ENCODE measurements at regions not wholly inside any gene's neighbourhood (a gene's known extent, or its start where the extent isn't known, plus 50 kb on each side); places are given as distances from the start of the nearest gene placed in this dataset.

DNA sequence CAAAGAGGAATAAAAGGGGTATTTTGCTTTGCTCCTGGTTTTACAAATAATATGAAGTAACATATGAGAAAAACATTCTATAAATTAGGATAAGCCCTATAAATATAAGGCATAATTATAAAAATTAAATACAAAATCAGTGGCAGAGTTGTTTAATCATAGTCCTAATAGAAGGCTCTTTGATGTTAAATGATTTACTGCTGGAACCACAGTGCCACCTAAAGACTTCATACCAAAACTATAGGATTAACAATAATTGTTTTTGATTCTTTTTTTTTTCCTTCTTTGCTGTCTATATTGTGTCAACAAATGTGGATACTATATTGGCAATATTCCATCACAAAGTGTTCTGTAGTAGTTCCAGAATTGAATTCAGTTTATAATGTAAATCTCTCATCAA is 837.7 kb upstream of the SLC39A10 start:
- Histone ChIP-seq H3K9ac (ENCODE audit: low read length) (no peak overlapping the region), H3K4me1 (ENCODE audit: control insufficient read depth in 2 of 2, insufficient read depth in 2 of 2, low read length in 2 of 2) (no peaks in the 10 kb centered on the region), H3K79me2 (ENCODE audit: control insufficient read depth, insufficient read depth, low read length) (no peaks in the 10 kb centered on the region), H3K4me2 (replicated peaks; ENCODE audit: low read depth, low read length, poor library complexity, severe bottlenecking) (no peak overlapping the region), H3K27me3 (replicated peaks in 1 of 4; ENCODE audit: control extremely low read depth in 1 of 4, control insufficient read depth in 3 of 4, insufficient read depth in 4 of 4, low read length in 3 of 4) (no peaks in the 10 kb centered on the region), H2AFZ (ENCODE audit: insufficient read depth, low read depth, low read length, poor library complexity, severe bottlenecking) (no peak overlapping the region), H3K9me3 (ENCODE audit: control extremely low read depth in 1 of 3, control insufficient read depth in 2 of 3, insufficient read depth in 1 of 3, low read length in 2 of 3) (no peaks in the 10 kb centered on the region), H3K4me3 (ENCODE audit: control extremely low read depth in 1 of 5, extremely low read depth in 1 of 5, insufficient read depth in 1 of 5, low read depth in 2 of 5, low read length in 4 of 5) (no peak overlapping the region), H3K27ac (ENCODE audit: low read length in 2 of 2) (no peak overlapping the region), H4K20me1 (ENCODE audit: control insufficient read depth, insufficient read depth, low read length, poor library complexity, severe bottlenecking) (no peaks in the 10 kb centered on the region), H3K36me3 (replicated peaks in 1 of 2; ENCODE audit: control extremely low read depth in 1 of 2, control insufficient read depth in 1 of 2, extremely low read depth in 1 of 2, insufficient read depth in 2 of 2, low read length in 1 of 2) (no peaks in the 10 kb centered on the region)
- TF ChIP-seq EZH2 (IDR thresholded peaks at IDR 0.05; ENCODE audit: borderline replicate concordance, insufficient read depth, low read depth, low read length, poor library complexity, severe bottlenecking) (no peak), CTCF (IDR thresholded peaks at IDR 0.05) (no peak)
- Mint-ChIP-seq H3K9me3 (ENCODE audit: insufficient read depth) (no peaks in the 10 kb centered on the region), H3K4me3 (no peak overlapping the region), H3K4me1 (no peaks in the 10 kb centered on the region), H3K27ac (no peak overlapping the region), H3K27me3 (no peaks in the 10 kb centered on the region)
- POLR2A ChIA-PET: no interaction called here
- ATAC-seq (ENCODE audit: low read depth): no peak
- CTCF ChIA-PET: no interaction called here
- DNase-seq: no peak
- intact Hi-C loops (cut with micrococcal nuclease): no loop called here

- TF ChIP-seq EZH2 (IDR thresholded peaks at IDR 0.05; ENCODE audit: borderline replicate concordance, insufficient read depth, low read depth, low read length, poor library complexity, severe bottlenecking): no peak
- no peak for TF ChIP-seq CTCF (IDR thresholded peaks at IDR 0.05)
- no peaks in the 10 kb centered on the region for H3K79me2 ChIP-seq (ENCODE audit: control insufficient read depth, insufficient read depth, low read length)
- H3K27me3 ChIP-seq (replicated peaks in 1 of 4; ENCODE audit: control extremely low read depth in 1 of 4, control insufficient read depth in 3 of 4, insufficient read depth in 4 of 4, low read length in 3 of 4): no peaks in the 10 kb centered on the region
- intact Hi-C loops (cut with micrococcal nuclease): no loop called here
- ChIA-PET POLR2A (no interaction called here), CTCF (no interaction called here)
- H3K4me3 Mint-ChIP-seq: no peak overlapping the region
- H3K9me3 ChIP-seq (ENCODE audit: control extremely low read depth in 1 of 3, control insufficient read depth in 2 of 3, insufficient read depth in 1 of 3, low read length in 2 of 3): no peaks in the 10 kb centered on the region
- DNase-seq (no peak), ATAC-seq (ENCODE audit: low read depth) (no peak)
- no peaks in the 10 kb centered on the region for H3K36me3 ChIP-seq (replicated peaks in 1 of 2; ENCODE audit: control extremely low read depth in 1 of 2, control insufficient read depth in 1 of 2, extremely low read depth in 1 of 2, insufficient read depth in 2 of 2, low read length in 1 of 2)
- H3K4me1 ChIP-seq (ENCODE audit: control insufficient read depth in 2 of 2, insufficient read depth in 2 of 2, low read length in 2 of 2): no peaks in the 10 kb centered on the region
- no peaks in the 10 kb centered on the region for H4K20me1 ChIP-seq (ENCODE audit: control insufficient read depth, insufficient read depth, low read length, poor library complexity, severe bottlenecking)
- no peak overlapping the region for H3K4me2 ChIP-seq (replicated peaks; ENCODE audit: low read depth, low read length, poor library complexity, severe bottlenecking)
- no peak overlapping the region for H3K9ac ChIP-seq (ENCODE audit: low read length)
- no peak overlapping the region for H3K4me3 ChIP-seq (ENCODE audit: control extremely low read depth in 1 of 5, extremely low read depth in 1 of 5, insufficient read depth in 1 of 5, low read depth in 2 of 5, low read length in 4 of 5)
- no peak overlapping the region for H3K27ac Mint-ChIP-seq
- H3K9me3 Mint-ChIP-seq (ENCODE audit: insufficient read depth): no peaks in the 10 kb centered on the region
- no peak overlapping the region for H2AFZ ChIP-seq (ENCODE audit: insufficient read depth, low read depth, low read length, poor library complexity, severe bottlenecking)
- no peaks in the 10 kb centered on the region for H3K27me3 Mint-ChIP-seq
- no peaks in the 10 kb centered on the region for H3K4me1 Mint-ChIP-seq
- H3K27ac ChIP-seq (ENCODE audit: low read length in 2 of 2): no peak overlapping the region
These were observed 841.6 kb upstream of the SLC39A10 start for GRCh38 chr2:194815475-194815874.

Data from B cell (primary cell).